ENCODE measurements at regions not wholly inside any gene's neighbourhood (a gene's known extent, or its start where the extent isn't known, plus 50 kb on each side); places are given as distances from the start of the nearest gene placed in this dataset.

DNA sequence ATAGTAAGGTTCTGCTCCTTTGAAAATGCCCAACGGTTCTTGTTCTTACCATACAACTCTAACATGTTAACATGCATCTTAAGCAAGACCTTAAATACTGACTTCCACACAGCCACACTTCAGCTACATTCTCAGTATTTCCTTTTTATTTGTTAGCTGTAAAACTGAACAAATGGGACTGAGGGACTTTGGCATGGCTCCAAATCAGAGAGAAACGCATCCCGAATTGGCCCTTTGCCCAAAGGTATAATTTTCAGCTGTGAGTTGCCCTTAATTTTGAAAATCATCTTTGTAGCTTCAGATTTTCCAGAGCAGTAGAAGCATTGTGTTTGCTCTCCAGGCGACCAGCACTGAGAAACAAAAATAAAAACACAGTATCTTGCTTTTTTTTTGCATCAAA lies 56.4 kb downstream of the NEUROD6 start:
- Histone ChIP-seq H3K27ac (no peak overlapping the region), H3K36me3 (no peaks in the 10 kb centered on the region), H3K9me3 (no peaks in the 10 kb centered on the region), H3K4me3 (no peak overlapping the region), H3K4me1 (no peaks in the 10 kb centered on the region), H3K27me3 (no peaks in the 10 kb centered on the region)
- DNase-seq, result no peak
- intact Hi-C loops (cut with DNase I), result no loop called here
- TF ChIP-seq, protein P1, sequence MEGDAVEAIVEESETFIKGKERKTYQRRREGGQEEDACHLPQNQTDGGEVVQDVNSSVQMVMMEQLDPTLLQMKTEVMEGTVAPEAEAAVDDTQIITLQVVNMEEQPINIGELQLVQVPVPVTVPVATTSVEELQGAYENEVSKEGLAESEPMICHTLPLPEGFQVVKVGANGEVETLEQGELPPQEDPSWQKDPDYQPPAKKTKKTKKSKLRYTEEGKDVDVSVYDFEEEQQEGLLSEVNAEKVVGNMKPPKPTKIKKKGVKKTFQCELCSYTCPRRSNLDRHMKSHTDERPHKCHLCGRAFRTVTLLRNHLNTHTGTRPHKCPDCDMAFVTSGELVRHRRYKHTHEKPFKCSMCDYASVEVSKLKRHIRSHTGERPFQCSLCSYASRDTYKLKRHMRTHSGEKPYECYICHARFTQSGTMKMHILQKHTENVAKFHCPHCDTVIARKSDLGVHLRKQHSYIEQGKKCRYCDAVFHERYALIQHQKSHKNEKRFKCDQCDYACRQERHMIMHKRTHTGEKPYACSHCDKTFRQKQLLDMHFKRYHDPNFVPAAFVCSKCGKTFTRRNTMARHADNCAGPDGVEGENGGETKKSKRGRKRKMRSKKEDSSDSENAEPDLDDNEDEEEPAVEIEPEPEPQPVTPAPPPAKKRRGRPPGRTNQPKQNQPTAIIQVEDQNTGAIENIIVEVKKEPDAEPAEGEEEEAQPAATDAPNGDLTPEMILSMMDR (IDR thresholded peaks at IDR 0.05), result no peak
- TF ChIP-seq POLR2A (IDR thresholded peaks at IDR 0.05), result no peak
- 30 to 35% methylated on average over 4 of the region's 4 CpGs for WGBS, 2 donors

DNA sequence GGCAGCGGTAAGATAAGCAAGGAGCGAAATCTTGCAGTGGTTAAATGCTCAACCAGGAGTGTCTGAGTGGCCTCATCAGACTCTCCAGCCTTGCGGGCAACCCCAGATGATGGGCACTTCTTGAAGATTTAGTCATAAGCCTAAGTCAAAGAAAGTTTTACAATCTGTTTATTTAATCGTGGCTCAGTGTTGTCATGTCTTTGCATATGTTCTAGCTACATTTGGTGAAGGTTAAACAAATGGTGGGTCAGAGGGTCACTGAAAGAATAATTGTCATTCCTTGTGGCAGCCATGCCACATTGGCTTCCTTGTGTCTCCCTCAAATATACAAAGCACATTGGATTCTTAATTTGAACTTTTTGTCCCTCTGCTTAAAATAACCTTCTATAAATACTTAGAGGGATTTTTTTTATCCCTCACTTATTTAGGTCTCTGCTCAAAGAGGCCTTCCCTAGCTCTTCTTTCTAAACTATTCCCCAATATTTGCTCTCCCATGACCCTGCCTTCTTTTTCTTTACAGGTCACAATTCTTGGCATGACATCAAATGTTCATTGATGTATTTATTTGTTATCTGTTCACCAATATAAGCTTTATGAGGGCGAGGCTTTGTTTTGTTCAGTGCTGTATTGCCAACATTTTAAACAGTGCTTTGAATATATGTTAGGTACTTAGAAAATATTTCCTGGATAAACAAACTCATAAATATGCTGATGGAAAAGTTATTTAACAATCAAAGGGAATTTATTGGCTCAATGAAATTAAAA lies 68.7 kb downstream of the NEUROD6 start:
- H3K4me3 ChIP-seq, result no peak overlapping the region
- no peak for DNase-seq
- TF ChIP-seq POLR2A (IDR thresholded peaks at IDR 0.05), result no peak
- TF ChIP-seq, protein P1 (IDR thresholded peaks at IDR 0.05), result no peak
- no peaks in the 10 kb centered on the region for H3K4me1 ChIP-seq
- no peaks in the 10 kb centered on the region for H3K36me3 ChIP-seq
- WGBS, 2 donors, result 53 to 56% methylated on average over 5 of the region's 5 CpGs
- H3K27me3 ChIP-seq, result no peaks in the 10 kb centered on the region
- H3K9me3 ChIP-seq, result no peaks in the 10 kb centered on the region
- no peak overlapping the region for H3K27ac ChIP-seq
- intact Hi-C loops (cut with DNase I), result no loop called here

DNA sequence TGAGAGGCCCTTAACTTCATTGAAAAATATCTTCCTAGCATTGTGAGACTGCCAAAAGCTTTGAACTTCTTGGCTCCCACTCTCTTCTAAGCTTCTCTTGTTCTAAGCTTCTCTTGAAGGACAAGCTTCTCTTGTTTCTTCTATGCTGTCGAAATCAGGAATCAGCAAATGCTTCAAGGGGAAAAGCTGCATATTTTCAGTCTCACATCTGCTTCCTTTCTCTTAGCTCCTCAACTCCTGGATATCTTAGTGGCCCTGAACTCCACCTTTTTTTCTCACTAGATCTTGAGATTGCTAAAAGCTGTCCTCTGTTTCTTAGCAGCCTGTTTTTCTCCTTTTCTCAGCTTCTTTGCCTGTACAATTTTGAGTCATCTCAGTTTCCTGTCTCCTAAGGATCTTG lies 73.0 kb downstream of the NEUROD6 start:
- intact Hi-C loops (cut with DNase I), result no loop called here
- WGBS, 2 donors, result 47 to 55% methylated on average over 1 of the region's 1 CpG
- no peaks in the 10 kb centered on the region for H3K9me3 ChIP-seq
- H3K36me3 ChIP-seq, result no peaks in the 10 kb centered on the region
- no peak overlapping the region for H3K4me3 ChIP-seq
- H3K27me3 ChIP-seq, result no peaks in the 10 kb centered on the region
- DNase-seq, result no peak
- TF ChIP-seq POLR2A (IDR thresholded peaks at IDR 0.05), result no peak
- TF ChIP-seq, protein P1 (IDR thresholded peaks at IDR 0.05), result no peak
- no peak overlapping the region for H3K27ac ChIP-seq
- H3K4me1 ChIP-seq, result no peaks in the 10 kb centered on the region

DNA sequence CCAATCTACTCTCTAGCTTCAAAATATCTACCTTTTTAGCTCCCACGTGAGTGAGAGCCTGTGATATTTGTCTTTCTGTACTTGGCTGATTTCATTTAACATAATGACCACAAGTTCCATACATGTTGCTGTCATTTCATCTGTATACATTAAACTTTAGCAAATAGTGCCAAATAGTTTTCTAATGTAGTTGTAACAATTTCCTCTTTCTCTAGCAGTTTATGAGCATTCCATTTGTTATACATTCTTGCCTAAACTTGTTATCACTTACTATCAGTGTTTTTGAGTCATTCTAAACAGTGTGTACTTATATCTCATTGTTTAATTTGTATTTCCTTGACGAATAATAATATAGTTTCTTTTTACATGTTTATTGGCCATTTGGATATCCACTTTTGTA lies 77.2 kb downstream of the NEUROD6 start:
- Histone ChIP-seq H3K36me3 (no peaks in the 10 kb centered on the region), H3K4me1 (no peaks in the 10 kb centered on the region), H3K4me3 (no peak overlapping the region), H3K27me3 (no peaks in the 10 kb centered on the region), H3K9me3 (no peaks in the 10 kb centered on the region), H3K27ac (no peak overlapping the region)
- DNase-seq, result no peak
- TF ChIP-seq, protein P1 (IDR thresholded peaks at IDR 0.05), result no peak
- no peak for TF ChIP-seq POLR2A (IDR thresholded peaks at IDR 0.05)
- 26 to 32% methylated on average over 2 of the region's 2 CpGs for whole genome bisulfite sequencing, 2 donors
- intact Hi-C loops (cut with DNase I), result no loop called here

DNA sequence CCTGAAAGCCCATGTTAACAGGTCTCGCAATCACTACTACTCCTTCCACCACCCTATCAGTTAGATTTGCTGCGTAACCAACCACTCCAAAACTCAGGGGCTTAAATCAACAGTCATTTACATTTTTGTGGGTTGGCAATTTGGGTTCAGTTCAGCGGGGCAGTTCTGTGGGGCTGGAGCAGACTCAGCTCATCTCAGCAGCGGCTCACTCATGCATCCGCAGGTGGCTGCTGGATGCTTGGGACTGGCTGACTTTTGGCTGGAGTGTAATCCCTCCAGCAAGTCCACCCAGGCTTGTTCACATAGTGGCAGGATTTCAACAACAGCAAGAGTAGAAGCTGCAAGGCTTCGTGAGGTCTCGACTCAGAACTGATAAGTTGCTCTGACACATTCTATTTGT lies 79.2 kb downstream of the NEUROD6 start:
- Histone ChIP-seq H3K9me3 (no peaks in the 10 kb centered on the region), H3K4me3 (no peak overlapping the region), H3K4me1 (no peaks in the 10 kb centered on the region), H3K27me3 (no peaks in the 10 kb centered on the region), H3K27ac (no peak overlapping the region), H3K36me3 (no peaks in the 10 kb centered on the region)
- intact Hi-C loops (cut with DNase I), result no loop called here
- WGBS, 2 donors, result 62 to 67% methylated on average over 6 to 7 of the region's 7 CpGs
- no peak for DNase-seq
- TF ChIP-seq POLR2A (IDR thresholded peaks at IDR 0.05), result no peak
- TF ChIP-seq, protein P1 (IDR thresholded peaks at IDR 0.05), result no peak
